ENCODE measurements at regions not wholly inside any gene's neighbourhood (a gene's known extent, or its start where the extent isn't known, plus 50 kb on each side); places are given as distances from the start of the nearest gene placed in this dataset.

DNA sequence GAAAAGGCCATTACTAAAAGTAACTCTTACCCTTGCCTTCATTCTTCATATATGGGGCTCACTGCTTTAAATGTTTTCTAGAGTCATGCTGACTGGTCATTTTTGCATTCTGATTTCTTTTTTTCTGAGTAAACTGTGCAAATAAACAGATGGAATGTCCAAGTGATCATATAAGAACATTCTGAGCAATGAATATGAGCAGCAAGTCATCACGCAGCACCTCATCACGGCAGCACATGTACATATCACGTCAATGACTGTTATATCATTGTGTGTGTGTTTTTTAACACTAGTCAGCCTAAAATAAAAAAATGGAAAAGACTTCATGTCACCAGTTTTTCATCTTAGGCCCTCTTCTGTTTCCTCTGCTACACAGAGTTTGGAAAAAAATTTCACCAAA is 490.0 kb upstream of the ZFHX3 start:
- DNase-seq (ENCODE audit: low read depth in 3 of 3): no peak

GRCh38 chr16:73536931-73537330 is 489.0 kb upstream of the ZFHX3 start:
- DNase-seq (ENCODE audit: low read depth in 3 of 3): no peak

GRCh38 chr16:73531021-73531420 is 483.1 kb upstream of the ZFHX3 start:
- DNase-seq (ENCODE audit: low read depth in 3 of 3): no peak

GRCh38 chr16:73530529-73530928 is 482.6 kb upstream of the ZFHX3 start:
- DNase-seq (ENCODE audit: low read depth in 3 of 3): no peak

- no peak for DNase-seq (ENCODE audit: low read depth in 3 of 3)
Measured at GRCh38 chr16:73529303-73530012, 481.5 kb upstream of the ZFHX3 start.

- DNase-seq (ENCODE audit: low read depth in 3 of 3): no peak
Measured at GRCh38 chr16:73527187-73527586, 479.3 kb upstream of the ZFHX3 start.

DNA sequence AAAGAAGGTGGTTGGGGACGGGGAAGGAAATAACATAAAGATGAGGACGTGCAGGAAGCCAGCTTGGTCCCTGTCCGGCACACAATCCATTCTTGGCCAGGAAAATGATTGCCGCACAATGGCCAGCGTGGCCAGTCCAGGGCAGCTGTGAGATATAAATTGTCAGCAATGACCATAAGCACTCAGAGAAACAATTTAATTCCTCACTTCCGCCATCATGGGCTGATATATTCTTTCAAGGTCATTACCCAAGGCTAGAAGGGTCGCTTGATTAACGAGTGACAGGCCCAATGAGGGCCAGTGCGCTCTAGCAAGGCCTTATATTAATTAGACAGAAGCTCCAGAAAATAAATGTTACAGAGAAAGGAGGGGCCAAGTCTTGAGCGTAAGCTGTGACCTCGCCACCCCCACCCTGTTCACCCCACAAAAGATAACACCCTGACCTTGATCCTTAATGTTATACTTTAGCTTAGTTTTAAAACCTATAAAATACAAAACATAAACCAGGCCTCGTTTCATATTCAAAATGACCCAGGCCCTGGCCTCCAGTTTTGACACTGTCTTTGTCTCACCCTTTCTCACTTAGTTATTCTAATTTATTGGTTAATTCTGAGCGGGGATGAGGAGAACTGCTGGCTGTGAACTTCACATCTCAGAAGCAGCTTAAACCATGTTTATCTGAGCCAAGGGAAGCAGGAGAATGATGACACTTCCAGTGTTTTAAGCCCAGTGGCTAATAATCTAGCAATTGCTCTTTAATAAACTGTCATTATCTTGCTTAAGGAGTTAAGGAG is 478.3 kb upstream of the ZFHX3 start:
- no peak for DNase-seq (ENCODE audit: low read depth in 3 of 3)

DNA sequence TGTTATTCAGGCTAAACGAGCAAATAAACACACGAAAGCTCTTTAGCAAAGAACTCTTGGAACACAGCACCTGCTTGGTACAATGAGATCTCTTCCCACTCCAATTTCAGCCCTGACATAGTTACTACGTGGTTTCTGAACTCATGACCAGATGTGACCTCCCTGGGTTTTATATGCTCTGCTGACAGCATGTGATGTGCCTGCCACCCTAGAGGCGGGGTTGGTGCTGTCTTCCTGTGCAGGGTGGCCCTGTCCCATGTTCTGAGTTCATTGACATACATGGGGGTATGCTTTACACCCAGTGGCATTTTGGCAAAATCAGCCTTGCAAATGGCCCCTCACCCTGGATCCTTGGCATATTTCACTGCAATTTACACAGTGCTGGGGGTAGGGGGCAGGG is 475.3 kb upstream of the ZFHX3 start:
- DNase-seq (ENCODE audit: low read depth in 3 of 3): no peak

- DNase-seq (ENCODE audit: low read depth in 3 of 3): no peak
Measured at GRCh38 chr16:73521499-73521898, 473.6 kb upstream of the ZFHX3 start.

- no peak for DNase-seq (ENCODE audit: low read depth in 3 of 3)
Measured at GRCh38 chr16:73515616-73516015, 467.7 kb upstream of the ZFHX3 start.

DNA sequence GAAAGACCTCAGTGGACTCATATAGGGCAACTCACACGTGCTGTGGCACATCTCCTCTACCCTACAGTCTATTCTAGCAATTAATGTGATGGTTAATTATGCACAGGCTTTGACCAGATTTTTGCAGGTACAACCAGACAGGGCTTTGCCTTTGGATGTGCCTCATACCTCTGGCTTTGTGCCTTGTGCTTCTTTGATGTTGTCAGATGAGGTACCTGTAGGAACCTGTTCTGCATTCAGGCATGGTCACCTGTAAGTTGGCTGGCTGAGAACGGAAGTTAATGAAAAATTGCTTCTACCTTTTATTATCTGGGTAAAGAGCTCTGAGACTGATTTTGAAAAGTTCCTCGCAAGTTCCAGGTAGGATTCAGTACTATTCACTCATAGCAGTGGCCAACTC is 462.9 kb upstream of the ZFHX3 start:
- DNase-seq (ENCODE audit: low read depth in 3 of 3): no peak

GRCh38 chr16:73506568-73507056 is 458.7 kb upstream of the ZFHX3 start:
- DNase-seq (ENCODE audit: low read depth in 3 of 3): no peak

- no peak for DNase-seq (ENCODE audit: low read depth in 3 of 3)
Measured at GRCh38 chr16:73505577-73505976, 457.6 kb upstream of the ZFHX3 start.

GRCh38 chr16:73504591-73505575 is 457.0 kb upstream of the ZFHX3 start:
- DNase-seq (ENCODE audit: low read depth in 3 of 3): no peak

- DNase-seq (ENCODE audit: low read depth in 3 of 3): no peak
Measured at GRCh38 chr16:73503093-73503492, 455.2 kb upstream of the ZFHX3 start.

DNA sequence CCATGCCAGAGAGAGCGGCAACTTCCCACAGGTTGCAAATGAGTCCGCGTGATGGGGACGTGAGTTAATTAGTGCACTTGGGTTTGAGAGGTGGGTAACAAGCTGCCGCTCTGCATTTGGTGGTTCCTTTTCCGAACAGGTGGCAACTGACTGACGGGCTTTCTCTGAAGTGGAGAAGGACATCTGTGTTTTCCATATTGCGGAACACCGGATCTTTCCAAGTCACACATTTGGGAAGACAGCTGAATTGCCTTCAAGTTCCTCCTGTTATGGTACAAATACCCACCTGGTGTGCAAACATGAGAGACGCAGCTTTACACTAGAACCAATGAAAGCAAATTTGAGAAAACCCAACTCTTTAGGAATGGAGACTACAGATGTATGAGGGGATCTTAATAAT is 451.3 kb upstream of the ZFHX3 start:
- no peak for DNase-seq (ENCODE audit: low read depth in 3 of 3)

GRCh38 chr16:73485880-73486279 is 438.0 kb upstream of the ZFHX3 start:
- no peak for DNase-seq (ENCODE audit: low read depth in 3 of 3)

- no peak for DNase-seq (ENCODE audit: low read depth in 3 of 3)
Measured at GRCh38 chr16:73483934-73484711, 436.2 kb upstream of the ZFHX3 start.

DNA sequence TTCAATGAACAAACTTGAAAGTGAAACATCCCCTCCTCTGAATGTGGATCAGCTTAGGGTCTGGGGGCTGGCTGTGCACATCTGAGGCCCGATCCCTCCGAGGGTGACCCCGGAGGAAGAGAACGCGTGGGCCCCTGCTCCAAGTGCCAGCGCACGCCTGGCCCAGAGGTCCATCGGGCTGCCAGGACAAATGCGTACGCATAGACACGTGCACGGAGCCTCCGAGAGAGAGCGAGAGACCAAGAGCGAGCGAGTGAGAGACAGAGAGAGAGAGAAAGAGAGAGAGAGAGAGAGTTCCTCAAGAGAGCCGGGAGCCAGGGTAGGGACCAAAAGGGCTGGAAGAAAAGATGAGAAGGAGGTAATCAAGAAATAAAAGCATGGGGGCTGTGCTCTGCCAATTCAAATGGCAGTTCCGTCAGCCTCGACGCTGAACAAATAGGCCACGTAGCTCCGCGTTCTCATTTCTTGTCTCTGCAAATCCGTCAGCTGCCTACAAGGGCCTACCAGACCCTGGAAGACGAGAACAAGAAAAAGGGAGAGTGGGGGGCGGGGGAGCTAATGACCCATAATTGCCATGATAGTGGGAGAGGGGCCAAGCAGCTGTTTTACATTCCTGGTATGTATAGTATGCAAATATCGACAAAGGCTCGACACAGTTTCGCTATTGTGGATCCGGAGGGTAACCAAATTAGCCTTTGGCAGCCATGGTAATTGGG is 435.3 kb upstream of the ZFHX3 start:
- DNase-seq (ENCODE audit: low read depth in 3 of 3): no peak

DNA sequence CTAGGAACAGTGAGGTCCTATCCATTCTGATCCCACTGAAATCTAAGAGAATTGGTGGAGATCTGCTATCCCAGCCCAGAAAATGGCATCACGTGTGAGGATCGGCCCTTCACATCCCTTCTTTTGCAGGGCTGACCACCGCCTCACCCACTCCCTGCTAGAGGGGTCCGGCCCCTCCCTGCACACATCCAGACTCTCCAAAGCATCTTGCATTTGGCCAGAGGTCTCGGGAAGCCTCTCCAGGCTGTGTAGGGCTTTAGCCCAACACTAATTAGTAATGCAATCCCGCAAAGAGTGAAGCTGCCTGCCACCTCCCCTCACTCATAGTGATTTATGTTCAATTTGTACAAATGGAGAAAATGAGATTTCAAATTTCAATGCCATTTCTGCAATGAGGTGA is 434.4 kb upstream of the ZFHX3 start:
- no peak for DNase-seq (ENCODE audit: low read depth in 3 of 3)

GRCh38 chr16:73480381-73480780 is 432.5 kb upstream of the ZFHX3 start:
- no peak for DNase-seq (ENCODE audit: low read depth in 3 of 3)

Measured in stimulated activated CD4-positive, alpha-beta T cell treated with anti-CD3 and anti-CD28 coated beads, TNF-alpha, amount 100 ng/mL, for 48 hours (primary cell).